NT2/D1 (cell line): ENCODE measurements at regions not wholly inside any gene's neighbourhood (a gene's known extent, or its start where the extent isn't known, plus 50 kb on each side); places are given as distances from the start of the nearest gene placed in this dataset.

Experiments
- DNase-seq: peaks from one replicate; pipeline ENCODE4 v3.0.0-alpha.2; 2011; ENCODE audit warnings: low read depth, low spot score
- H3K27me3 ChIP-seq: 2 replicates; pipeline ENCODE4 v1.6.0; 2011; ENCODE audit warnings: mild to moderate bottlenecking; ENCODE audit not compliant: insufficient read length, insufficient read depth
- H3K36me3 ChIP-seq: 2 replicates; pipeline ENCODE4 v1.6.1; 2011; ENCODE audit warnings: mild to moderate bottlenecking, low read length, mixed read lengths; ENCODE audit not compliant: insufficient read depth, insufficient read length
- H3K4me1 ChIP-seq: 2 replicates; pipeline ENCODE4 v1.5.1; 2011; ENCODE audit not compliant: insufficient read depth, insufficient read length
- H3K4me3 ChIP-seq: 2 replicates; pipeline ENCODE4 v1.5.1; 2011; ENCODE audit warnings: low read depth; ENCODE audit not compliant: insufficient read length
- H3K9ac ChIP-seq: 2 replicates; pipeline ENCODE4 v1.6.0; 2011; ENCODE audit warnings: low read depth; ENCODE audit not compliant: insufficient read length
- H3K9me3 ChIP-seq: 2 replicates; pipeline ENCODE4 v1.5.1; 2011; ENCODE audit warnings: mild to moderate bottlenecking, low read length; ENCODE audit not compliant: insufficient read depth
- SUZ12 ChIP-seq: IDR thresholded peaks from 2 replicates; pipeline ENCODE4 v1.6.1; 2011; ENCODE audit not compliant: insufficient read length, insufficient read depth; ENCODE audit errors: extremely low read depth
- YY1 ChIP-seq: IDR thresholded peaks from 2 replicates; pipeline ENCODE4 v1.6.1; 2011; ENCODE audit not compliant: insufficient read length, insufficient read depth
- ZNF274 ChIP-seq: IDR thresholded peaks from 2 replicates; pipeline ENCODE4 v1.6.1; 2011; ENCODE audit warnings: mild to moderate bottlenecking, low read depth, low read length

DNA sequence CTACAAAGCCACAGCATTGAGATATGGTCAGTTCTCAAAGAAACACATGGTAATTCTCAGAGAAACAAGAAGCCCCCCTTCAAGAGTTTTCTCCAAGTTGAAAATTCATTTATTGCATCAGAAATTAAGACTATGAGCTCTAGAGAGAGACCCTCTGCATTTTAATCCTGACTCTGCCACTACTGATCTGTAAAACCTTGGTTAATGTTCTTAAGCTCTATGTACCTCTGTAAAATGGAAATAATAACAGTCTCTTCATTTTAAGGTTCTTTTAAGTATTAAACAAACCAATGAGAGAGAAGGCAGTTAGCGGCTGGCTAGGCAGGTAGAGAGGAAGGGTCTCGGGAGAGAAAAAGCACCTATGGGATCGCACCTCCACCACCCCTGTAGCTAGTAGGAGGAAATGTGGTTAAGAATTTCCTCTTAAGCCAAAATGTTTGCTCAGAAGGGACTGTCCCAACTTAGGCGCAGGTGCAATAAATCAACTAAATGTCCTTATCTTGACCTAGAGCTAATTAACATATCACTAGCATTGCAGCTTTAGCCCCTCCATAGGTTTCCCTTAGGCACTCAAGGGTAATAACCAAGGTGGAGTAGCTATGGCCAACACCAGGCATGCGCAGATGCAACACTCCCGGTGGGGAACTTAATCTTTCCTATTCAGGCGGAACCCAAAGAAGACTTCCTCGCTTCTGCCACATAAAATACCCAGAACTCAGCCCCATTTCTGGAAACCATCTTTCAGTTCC is 1685.4 kb downstream of the MRPL39 start:
- no peaks in the 10 kb centered on the region for H3K36me3 ChIP-seq
- TF ChIP-seq YY1 = no peak
- TF ChIP-seq SUZ12 = no peak
- TF ChIP-seq ZNF274 = no peak
- DNase-seq = no peak
- H3K9ac ChIP-seq = no peak overlapping the region
- H3K27me3 ChIP-seq = no peaks in the 10 kb centered on the region
- no peaks in the 10 kb centered on the region for H3K4me1 ChIP-seq
- no peak overlapping the region for H3K4me3 ChIP-seq
- no peaks in the 10 kb centered on the region for H3K9me3 ChIP-seq

DNA sequence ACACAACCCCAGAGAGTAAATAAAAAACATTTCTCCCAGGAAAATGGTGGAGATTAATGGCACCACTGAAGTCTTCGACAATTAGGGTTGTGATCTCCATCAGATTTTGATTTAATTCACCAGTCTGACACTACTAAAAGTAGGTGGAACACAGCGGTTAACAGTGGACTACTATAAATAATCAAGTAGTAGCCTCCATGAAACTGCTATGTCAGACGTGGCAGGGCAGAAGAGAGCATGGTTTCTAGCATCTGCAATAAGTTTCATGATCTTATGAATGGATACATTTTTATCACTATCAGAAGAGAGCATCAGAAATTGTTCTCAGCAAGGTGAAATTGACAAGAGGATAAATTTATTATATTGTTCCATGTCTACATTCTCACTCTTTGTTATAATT is 1706.6 kb downstream of the MRPL39 start:
- H3K9ac ChIP-seq = no peak overlapping the region
- no peaks in the 10 kb centered on the region for H3K4me1 ChIP-seq
- no peaks in the 10 kb centered on the region for H3K27me3 ChIP-seq
- no peak overlapping the region for H3K4me3 ChIP-seq
- no peak for DNase-seq
- H3K36me3 ChIP-seq = no peaks in the 10 kb centered on the region
- TF ChIP-seq ZNF274 (no peak), YY1 (no peak), SUZ12 (no peak)
- peaks cover 9% of the 10 kb centered on the region; the same call in 1 of the 2 replicates for H3K9me3 ChIP-seq

DNA sequence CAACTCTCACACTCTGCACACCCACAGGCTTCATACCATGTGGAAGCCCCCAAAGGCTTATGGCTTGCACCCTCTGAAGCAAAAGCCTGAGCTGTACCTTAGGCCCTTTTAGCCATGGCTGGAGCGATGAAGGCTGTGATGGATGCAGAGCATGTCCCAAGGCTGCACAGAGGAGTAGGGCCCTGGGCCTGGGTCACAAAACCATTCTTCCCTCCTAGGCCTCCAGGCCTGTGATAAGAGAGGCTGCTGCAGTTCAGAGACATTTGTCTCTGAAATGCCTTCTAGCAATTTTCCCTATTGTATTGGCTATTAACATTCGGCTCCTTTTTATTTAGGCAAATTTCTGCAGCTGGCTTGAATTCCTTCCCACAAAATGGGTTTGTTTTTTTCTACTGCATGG is 1707.7 kb downstream of the MRPL39 start:
- Histone ChIP-seq H3K27me3 (no peaks in the 10 kb centered on the region), H3K9ac (no peak overlapping the region), H3K9me3 (peaks cover 9% of the 10 kb centered on the region; the same call in 1 of the 2 replicates), H3K4me3 (no peak overlapping the region), H3K36me3 (no peaks in the 10 kb centered on the region), H3K4me1 (no peaks in the 10 kb centered on the region)
- DNase-seq = no peak
- TF ChIP-seq ZNF274 (no peak), YY1 (no peak), SUZ12 (no peak)

DNA sequence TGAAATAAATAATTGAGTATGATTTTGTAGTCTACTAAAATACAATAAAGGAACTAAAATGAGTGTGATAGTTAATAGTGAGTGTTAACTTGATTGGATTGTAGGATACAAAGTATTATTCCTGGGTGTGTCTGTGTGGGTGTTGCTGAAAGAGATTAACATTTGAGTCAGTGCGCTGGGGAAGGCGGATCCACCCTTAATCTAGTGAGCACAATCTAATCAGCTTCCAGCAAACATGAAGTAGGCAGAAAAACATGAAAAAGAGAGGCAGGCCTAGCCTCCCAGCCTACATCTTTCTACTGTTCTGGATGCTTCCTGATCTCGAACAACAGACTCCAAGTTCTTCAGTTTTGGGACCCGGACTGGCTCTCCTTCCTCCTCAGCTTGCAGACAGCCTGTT is 1716.6 kb downstream of the MRPL39 start:
- H3K9me3 ChIP-seq = no peaks in the 10 kb centered on the region
- H3K4me1 ChIP-seq = no peaks in the 10 kb centered on the region
- no peak overlapping the region for H3K9ac ChIP-seq
- H3K27me3 ChIP-seq = no peaks in the 10 kb centered on the region
- H3K36me3 ChIP-seq = no peaks in the 10 kb centered on the region
- no peak overlapping the region for H3K4me3 ChIP-seq
- no peak for DNase-seq
- TF ChIP-seq YY1 = no peak
- TF ChIP-seq ZNF274 = no peak
- no peak for TF ChIP-seq SUZ12

DNA sequence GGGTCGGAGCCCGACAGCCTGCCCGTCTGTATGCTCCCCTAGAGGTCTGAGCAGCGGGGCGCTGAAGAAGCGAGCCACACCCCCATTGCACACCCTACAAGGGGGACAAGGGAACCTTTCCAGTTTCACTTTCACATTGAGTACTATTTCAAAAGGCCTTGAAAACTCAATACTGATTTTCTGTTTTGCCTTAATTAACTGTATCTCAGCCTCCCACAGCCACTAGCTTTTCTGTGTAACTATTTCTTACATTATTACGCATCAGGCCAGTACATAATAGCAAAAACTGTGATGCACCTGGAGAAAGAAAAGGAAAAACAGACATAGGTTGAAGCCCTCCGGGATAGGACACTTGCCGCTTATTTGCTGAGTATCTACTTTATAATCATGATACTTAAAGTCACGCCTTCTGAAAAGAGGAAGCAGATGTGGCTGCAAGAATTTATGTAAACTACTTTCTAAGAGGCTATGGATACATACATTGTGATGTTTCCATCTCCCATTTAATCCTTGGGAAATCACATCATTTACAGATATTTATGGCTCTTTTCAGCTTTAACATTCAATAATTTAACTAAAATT is 1719.5 kb downstream of the MRPL39 start:
- Histone ChIP-seq H3K9me3 (no peaks in the 10 kb centered on the region), H3K4me1 (no peaks in the 10 kb centered on the region), H3K4me3 (no peak overlapping the region), H3K36me3 (no peaks in the 10 kb centered on the region), H3K27me3 (no peaks in the 10 kb centered on the region), H3K9ac (no peak overlapping the region)
- DNase-seq = no peak
- TF ChIP-seq YY1 = no peak
- no peak for TF ChIP-seq SUZ12
- no peak for TF ChIP-seq ZNF274

DNA sequence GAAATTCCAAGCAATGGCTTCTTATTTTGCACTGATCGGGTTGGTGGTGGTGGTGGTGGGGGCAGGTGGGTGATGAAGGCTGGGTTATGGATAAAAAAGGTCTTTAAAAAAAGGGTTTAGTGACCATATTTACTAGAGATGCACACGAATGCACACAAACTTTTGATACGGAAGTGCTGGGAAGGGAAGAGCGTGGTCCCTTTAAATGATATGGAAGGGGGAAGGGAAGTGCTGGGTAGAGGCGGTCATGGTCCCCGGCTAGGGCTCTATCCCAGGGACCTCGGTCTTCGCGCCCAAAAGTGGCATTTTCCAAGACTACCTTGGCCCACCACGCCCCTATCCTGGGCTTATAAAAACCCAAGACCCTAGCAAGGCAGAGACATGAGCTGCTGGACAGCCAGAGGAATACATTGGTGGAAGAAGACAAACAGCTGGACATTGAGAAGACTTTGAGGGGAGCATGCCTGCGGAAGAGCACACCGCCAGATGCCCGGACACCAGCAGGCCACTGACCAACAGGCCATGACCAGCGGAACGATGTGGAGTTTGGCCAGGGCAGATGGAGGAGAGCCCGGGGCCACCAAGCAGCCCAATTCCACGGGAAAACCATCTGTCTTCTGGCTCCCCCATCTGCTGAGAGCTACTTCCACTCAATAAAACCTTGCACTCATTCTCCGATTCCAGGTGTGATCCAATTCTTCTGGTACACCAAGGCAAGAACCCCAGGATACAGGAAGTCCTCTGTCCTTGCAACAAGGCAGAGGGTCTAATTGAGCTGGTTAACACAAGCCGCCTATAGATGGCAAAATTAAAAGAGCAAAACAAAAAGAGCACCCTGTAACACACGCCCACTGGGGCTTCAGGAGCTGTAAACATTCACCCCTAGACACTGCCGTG is 1720.2 kb downstream of the MRPL39 start:
- H3K9ac ChIP-seq = no peak overlapping the region

DNA sequence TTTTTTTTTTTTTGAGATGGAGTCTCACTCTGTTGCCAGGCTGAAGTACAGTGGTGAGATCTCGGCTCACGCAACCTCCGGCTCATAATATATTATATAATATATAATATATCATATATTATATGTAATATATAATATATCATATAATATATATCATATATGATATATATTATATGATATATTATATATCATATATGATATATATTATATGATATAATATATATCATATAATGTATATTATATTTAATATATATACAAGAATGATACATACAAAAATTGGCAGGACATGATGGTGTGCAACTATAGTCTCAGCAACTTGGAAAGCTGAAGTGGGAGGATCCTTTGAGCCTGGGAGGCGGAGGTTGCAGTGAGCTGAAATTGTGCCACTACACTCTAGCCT is 1725.5 kb downstream of the MRPL39 start:
- TF ChIP-seq YY1 (no peak), ZNF274 (no peak), SUZ12 (no peak)
- no peak for DNase-seq
- Histone ChIP-seq H3K27me3 (no peaks in the 10 kb centered on the region), H3K36me3 (no peaks in the 10 kb centered on the region), H3K9ac (no peak overlapping the region), H3K4me1 (no peaks in the 10 kb centered on the region), H3K4me3 (no peak overlapping the region), H3K9me3 (no peaks in the 10 kb centered on the region)

More for the DNA sequence above, 1720.2 kb downstream of the MRPL39 start:
- Histone ChIP-seq H3K4me1 (no peaks in the 10 kb centered on the region), H3K27me3 (no peaks in the 10 kb centered on the region), H3K9me3 (no peaks in the 10 kb centered on the region), H3K4me3 (no peak overlapping the region), H3K36me3 (no peaks in the 10 kb centered on the region)
- DNase-seq = no peak
- TF ChIP-seq YY1 (no peak), ZNF274 (no peak), SUZ12 (no peak)
